ENCODE measurements at regions not wholly inside any gene's neighbourhood (a gene's known extent, or its start where the extent isn't known, plus 50 kb on each side); places are given as distances from the start of the nearest gene placed in this dataset.
"Not testable (repeated sequence)": the region's sequence is repeated elsewhere in the genome, so short reads cannot be mapped to it uniquely, and the experiment has no call there.

DNA sequence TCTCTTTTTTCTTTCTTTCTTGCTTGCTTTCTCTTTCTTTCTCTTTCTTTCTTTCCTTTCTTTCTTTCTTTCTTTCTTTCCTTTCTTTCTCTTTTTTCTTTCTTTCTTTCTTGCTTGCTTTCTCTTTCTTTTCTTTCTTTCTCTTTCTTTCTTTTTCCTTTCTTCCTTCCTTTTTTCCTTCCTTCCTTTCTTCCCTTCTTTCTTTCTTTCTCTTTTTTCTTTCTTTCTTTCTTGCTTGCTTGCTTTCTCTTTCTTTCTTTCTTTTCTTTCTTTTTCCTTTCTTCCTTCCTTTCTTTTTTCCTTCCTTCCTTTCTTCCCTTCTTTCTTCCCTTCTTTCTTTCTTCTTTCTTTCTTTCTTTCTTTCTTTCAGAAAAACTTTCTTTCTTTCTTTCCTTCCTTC lies 108.1 kb upstream of the SHOX start:
- H3K36me3 Mint-ChIP-seq, result peaks cover 0 to 7% of the 10 kb centered on the region in 2 donors

GRCh38 chrX:525134-525533 lies 105.5 kb upstream of the SHOX start:
- DNase-seq (ENCODE audit: low spot score in 2 of 2) (no peak), ATAC-seq (no peak)
- Mint-ChIP-seq H3K27ac (no peak overlapping the region), H3K9me3 (peaks cover 3 to 15% of the 10 kb centered on the region in 2 donors), H3K36me3 (peaks cover 0 to 7% of the 10 kb centered on the region in 2 donors)

More for the DNA sequence above, 108.1 kb upstream of the SHOX start:
- DNase-seq (ENCODE audit: low spot score in 2 of 2), result no peak
- no peak for ATAC-seq
- H3K9me3 Mint-ChIP-seq, result peaks cover 0 to 7% of the 10 kb centered on the region in 2 donors
- no peak overlapping the region for H3K27ac Mint-ChIP-seq

GRCh38 chrX:526295-527224 lies 104.0 kb upstream of the SHOX start:
- peaks cover 0 to 7% of the 10 kb centered on the region in 2 donors for H3K36me3 Mint-ChIP-seq
- ATAC-seq, result no peak
- no peak for DNase-seq (ENCODE audit: low spot score in 2 of 2)
- H3K27ac Mint-ChIP-seq, result no peak overlapping the region
- peaks cover 13 to 16% of the 10 kb centered on the region in 2 donors for H3K9me3 Mint-ChIP-seq

DNA sequence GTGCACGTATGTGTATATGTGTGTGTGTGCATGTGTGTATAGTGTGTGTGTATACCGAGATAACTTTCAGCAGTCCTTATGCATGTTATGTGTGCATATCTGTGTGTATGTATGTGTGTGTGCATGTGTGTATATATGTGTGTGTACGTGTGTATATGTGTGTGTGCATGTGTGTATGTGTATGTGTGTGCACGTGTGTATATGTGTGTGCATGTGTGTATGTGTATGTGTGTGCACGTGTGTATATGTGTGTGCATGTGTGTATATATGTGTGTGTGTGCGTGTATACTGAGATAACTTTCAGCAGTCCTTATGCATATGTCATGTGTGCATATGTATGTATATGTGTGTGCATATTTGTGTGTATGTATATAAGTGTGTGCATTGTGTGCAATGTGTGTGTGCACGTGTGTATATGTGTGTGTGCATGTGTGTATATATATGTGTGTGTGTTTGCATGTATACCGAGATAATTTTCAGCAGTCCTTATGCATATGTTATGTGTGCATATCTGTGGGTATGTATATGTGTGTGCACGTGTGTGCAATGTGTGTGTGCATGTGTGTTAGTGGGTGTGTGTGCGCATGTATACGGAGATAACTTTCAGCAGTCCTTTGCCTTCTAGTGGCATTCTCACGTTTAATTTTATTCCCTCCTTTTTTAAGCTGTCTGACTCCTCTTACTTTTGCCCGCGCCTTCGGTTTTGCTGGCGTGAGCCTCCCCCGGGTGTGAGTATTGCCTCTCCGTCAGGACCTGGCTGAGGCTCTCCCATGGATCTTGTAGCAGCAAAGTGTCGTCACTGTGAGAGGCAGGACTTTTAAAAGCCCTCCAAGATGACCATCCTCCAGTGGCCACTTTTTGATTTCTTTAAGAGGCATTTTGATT lies 99.6 kb upstream of the SHOX start:
- DNase-seq (ENCODE audit: low spot score in 2 of 2) (no peak), ATAC-seq (no peak)
- Mint-ChIP-seq H3K36me3 (no peaks in the 10 kb centered on the region), H3K27ac (no peak overlapping the region), H3K9me3 (peaks cover 15 to 18% of the 10 kb centered on the region in 2 donors)

- ATAC-seq (no peak), DNase-seq (ENCODE audit: low spot score in 2 of 2) (no peak)
- Mint-ChIP-seq H3K36me3 (no peaks in the 10 kb centered on the region), H3K9me3 (peaks cover 18 to 19% of the 10 kb centered on the region in 2 donors), H3K27ac (no peak overlapping the region)
These were observed 99.0 kb upstream of the SHOX start for GRCh38 chrX:531611-531936.

- ATAC-seq (no peak), DNase-seq (ENCODE audit: low spot score in 2 of 2) (no peak)
- Mint-ChIP-seq H3K27ac (no peak overlapping the region), H3K9me3 (peaks cover 15 to 17% of the 10 kb centered on the region in 2 donors), H3K36me3 (no peaks in the 10 kb centered on the region)
These were observed 95.8 kb upstream of the SHOX start for GRCh38 chrX:534804-535203.

DNA sequence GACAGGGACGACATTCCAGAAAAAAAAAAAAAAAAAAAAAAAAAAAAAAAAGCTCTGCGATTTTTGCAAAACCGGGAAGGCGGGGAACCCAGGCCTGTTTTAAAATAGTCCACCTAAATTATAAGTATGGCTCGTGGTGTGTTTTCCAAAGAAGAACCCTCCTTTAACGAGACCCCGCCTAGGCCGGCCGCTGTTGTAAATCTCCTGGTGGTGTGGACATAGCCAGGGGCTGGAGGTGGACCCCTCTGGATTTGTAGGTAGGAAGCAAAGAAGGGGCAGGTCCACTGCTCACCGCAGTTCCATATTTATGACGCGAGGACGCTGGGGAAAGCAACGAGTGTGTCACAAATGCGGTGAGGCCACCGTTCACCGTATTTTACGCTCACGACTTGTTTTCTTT lies 94.0 kb upstream of the SHOX start:
- Mint-ChIP-seq H3K27ac (no peak overlapping the region), H3K9me3 (peaks cover 7 to 14% of the 10 kb centered on the region in 2 donors), H3K36me3 (no peaks in the 10 kb centered on the region)
- DNase-seq (ENCODE audit: low spot score in 2 of 2), result no peak
- ATAC-seq, result no peak

GRCh38 chrX:537151-537550 lies 93.4 kb upstream of the SHOX start:
- H3K27ac Mint-ChIP-seq, result no peak overlapping the region
- no peaks in the 10 kb centered on the region for H3K36me3 Mint-ChIP-seq
- H3K9me3 Mint-ChIP-seq, result peaks cover 9 to 14% of the 10 kb centered on the region in 2 donors
- ATAC-seq (no peak), DNase-seq (ENCODE audit: low spot score in 2 of 2) (no peak)

- ATAC-seq (no peak), DNase-seq (ENCODE audit: low spot score in 2 of 2) (no peak)
- Mint-ChIP-seq H3K27ac (no peak overlapping the region), H3K9me3 (peaks cover 9 to 14% of the 10 kb centered on the region in 2 donors), H3K36me3 (no peaks in the 10 kb centered on the region)
These were observed 92.3 kb upstream of the SHOX start for GRCh38 chrX:538311-538710.

DNA sequence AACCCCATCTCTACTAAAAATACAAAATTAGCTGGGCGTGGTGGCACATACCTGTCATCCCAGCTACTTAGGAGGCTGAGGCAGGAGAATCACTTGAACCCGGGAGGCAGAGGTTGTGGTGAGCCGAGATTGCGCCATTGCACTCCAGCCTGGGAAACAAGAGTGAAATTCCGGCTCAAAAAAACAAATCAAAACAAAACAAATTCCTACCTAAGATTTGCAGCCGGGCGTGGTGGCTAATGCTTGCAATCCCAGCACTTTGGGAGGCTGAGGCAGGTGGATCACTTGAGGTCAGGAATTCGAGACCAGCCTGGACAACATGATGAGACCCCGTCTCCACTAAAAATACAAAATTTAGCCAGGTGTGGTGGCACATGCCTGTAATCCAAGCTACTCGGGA lies 89.6 kb upstream of the SHOX start:
- ATAC-seq; H3K36me3 Mint-ChIP-seq; DNase-seq (ENCODE audit: low spot score in 2 of 2); H3K27ac Mint-ChIP-seq: not testable (repeated sequence)
- H3K9me3 Mint-ChIP-seq, result peaks cover 7 to 13% of the 10 kb centered on the region in 2 donors

GRCh38 chrX:542179-542578 lies 88.4 kb upstream of the SHOX start:
- DNase-seq (ENCODE audit: low spot score in 2 of 2) (no peak), ATAC-seq (no peak)
- H3K27ac Mint-ChIP-seq, result no peak overlapping the region

GRCh38 chrX:545452-545885 lies 85.1 kb upstream of the SHOX start:
- Mint-ChIP-seq H3K9me3 (peaks cover 25 to 26% of the 10 kb centered on the region in 2 donors), H3K27ac (no peak overlapping the region), H3K36me3 (no peaks in the 10 kb centered on the region)
- no peak for DNase-seq (ENCODE audit: low spot score in 2 of 2)
- ATAC-seq, result no peak

More at GRCh38 chrX:542179-542578, 88.4 kb upstream of the SHOX start:
- no peaks in the 10 kb centered on the region for H3K36me3 Mint-ChIP-seq
- H3K9me3 Mint-ChIP-seq, result peaks cover 9 to 11% of the 10 kb centered on the region in 2 donors

DNA sequence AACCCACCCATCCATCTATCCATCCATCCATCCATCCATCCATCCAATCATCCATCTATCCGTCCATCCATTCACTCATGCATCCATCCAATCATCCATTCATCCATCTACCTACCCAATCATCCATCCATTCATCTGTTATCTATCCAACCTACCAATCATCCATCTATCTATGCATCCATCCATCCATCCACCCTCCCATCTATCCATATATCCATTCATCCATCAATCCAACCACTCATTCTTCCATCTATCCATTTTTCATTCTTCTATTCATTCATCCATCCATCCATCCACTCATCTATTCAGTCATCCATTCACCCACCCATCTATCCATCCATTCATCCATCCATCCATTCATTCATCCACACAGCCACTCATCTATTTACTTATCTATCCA lies 80.1 kb upstream of the SHOX start:
- no peak for ATAC-seq
- Mint-ChIP-seq H3K9me3 (peaks cover 33 to 34% of the 10 kb centered on the region in 2 donors), H3K36me3 (peaks cover 5 to 6% of the 10 kb centered on the region in 2 donors), H3K27ac (no peak overlapping the region)
- no peak for DNase-seq (ENCODE audit: low spot score in 2 of 2)

DNA sequence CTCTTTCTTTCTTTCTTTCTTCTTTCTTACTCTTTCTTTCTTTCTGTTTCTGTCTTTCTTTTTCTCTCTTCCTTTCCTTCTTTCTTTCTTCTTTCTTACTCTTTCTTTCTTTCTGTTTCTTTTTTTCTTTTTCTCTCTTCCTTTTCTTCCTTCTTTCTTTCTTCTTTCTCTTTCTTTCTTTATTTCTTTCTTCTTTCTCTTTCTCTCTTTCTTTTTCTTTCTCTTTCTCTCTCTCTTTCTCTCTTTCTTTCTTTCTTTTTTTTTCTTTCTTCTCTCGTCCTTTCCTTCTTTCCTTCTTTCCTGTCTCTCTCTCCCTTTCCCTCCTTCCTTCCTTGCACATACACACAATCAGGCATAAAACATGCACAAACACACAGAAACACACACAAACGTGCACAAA lies 79.3 kb upstream of the SHOX start:
- ATAC-seq (no peak), DNase-seq (ENCODE audit: low spot score in 2 of 2) (no peak)
- Mint-ChIP-seq H3K27ac (no peak overlapping the region), H3K9me3 (peaks cover 33 to 34% of the 10 kb centered on the region in 2 donors), H3K36me3 (peaks cover 5 to 6% of the 10 kb centered on the region in 2 donors)

GRCh38 chrX:552496-552895 lies 78.1 kb upstream of the SHOX start:
- Mint-ChIP-seq H3K9me3 (peaks cover 30 to 33% of the 10 kb centered on the region in 2 donors), H3K27ac (no peak overlapping the region), H3K36me3 (peaks cover 5 to 6% of the 10 kb centered on the region in 2 donors)
- no peak for DNase-seq (ENCODE audit: low spot score in 2 of 2)
- no peak for ATAC-seq

GRCh38 chrX:554271-554670 lies 76.3 kb upstream of the SHOX start:
- no peak for ATAC-seq
- no peak for DNase-seq (ENCODE audit: low spot score in 2 of 2)
- peaks cover 28% of the 10 kb centered on the region in 2 donors for H3K9me3 Mint-ChIP-seq
- H3K36me3 Mint-ChIP-seq, result peaks cover 5 to 6% of the 10 kb centered on the region in 2 donors
- H3K27ac Mint-ChIP-seq, result no peak overlapping the region
